Stomach smooth muscle (tissue), 2 donors: ENCODE measurements at regions not wholly inside any gene's neighbourhood (a gene's known extent, or its start where the extent isn't known, plus 50 kb on each side); places are given as distances from the start of the nearest gene placed in this dataset.

ENCODE experiments used
- H3K27ac ChIP-seq: one replicate; pipeline ENCODE4 v1.7.0; 2013; ENCODE audit warnings: mild to moderate bottlenecking, low read length, inconsistent platforms
- H3K27me3 ChIP-seq, 2 donors: one replicate each; pipeline ENCODE4 v1.7.0; 2013; ENCODE audit warnings: low read length in 2 of 2; ENCODE audit not compliant: insufficient read depth in 2 of 2, control insufficient read depth in 1 of 2
- H3K36me3 ChIP-seq, 2 donors: one replicate each; pipeline ENCODE4 v1.7.0; 2013; ENCODE audit warnings: low read length in 2 of 2; ENCODE audit not compliant: control insufficient read depth in 2 of 2, insufficient read depth in 2 of 2
- H3K4me1 ChIP-seq: one replicate; pipeline ENCODE4 v1.7.0; 2013; ENCODE audit warnings: low read length; ENCODE audit not compliant: control insufficient read depth, insufficient read depth
- H3K4me3 ChIP-seq, 2 donors: one replicate each; pipeline ENCODE4 v1.7.0; 2013; ENCODE audit warnings: low read length in 2 of 2
- H3K9ac ChIP-seq, 2 donors: one replicate each; pipeline ENCODE4 v1.7.0; 2013; ENCODE audit warnings: low read length in 2 of 2, mild to moderate bottlenecking in 1 of 2
- H3K9me3 ChIP-seq, 2 donors: one replicate each; pipeline ENCODE4 v1.7.0; 2013; ENCODE audit warnings: low read length in 2 of 2; ENCODE audit not compliant: control insufficient read depth in 2 of 2
- donor health status: healthy.
- donor health status: Pancreatic carcinoma.

DNA sequence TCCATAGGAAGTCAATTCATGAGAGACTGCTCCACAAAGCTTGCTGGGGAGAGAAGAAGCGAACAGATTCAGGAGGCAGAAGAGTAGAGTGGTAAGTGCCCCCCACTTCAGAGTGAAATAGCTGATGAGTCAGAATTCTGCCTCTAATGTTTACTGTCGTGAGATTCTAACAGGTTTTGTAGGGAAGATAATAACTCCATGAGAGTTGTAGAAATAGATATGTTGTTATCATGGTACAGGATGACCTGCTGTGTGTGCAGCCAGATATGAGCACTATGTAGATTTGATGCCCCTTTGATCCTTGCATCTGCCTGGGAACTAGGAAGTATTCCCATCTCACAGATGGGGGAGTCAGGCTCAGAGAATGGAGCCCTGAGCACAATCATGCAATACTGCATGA is 502.4 kb upstream of the CDH11 start:
- Histone ChIP-seq H3K4me3 (no peak overlapping the region), H3K36me3 (no peaks in the 10 kb centered on the region), H3K9me3 (peaks cover 0 to 3% of the 10 kb centered on the region in 2 donors), H3K27ac (no peak overlapping the region), H3K27me3 (peaks cover 0 to 5% of the 10 kb centered on the region in 2 donors), H3K9ac (no peak overlapping the region), H3K4me1 (no peaks in the 10 kb centered on the region)

DNA sequence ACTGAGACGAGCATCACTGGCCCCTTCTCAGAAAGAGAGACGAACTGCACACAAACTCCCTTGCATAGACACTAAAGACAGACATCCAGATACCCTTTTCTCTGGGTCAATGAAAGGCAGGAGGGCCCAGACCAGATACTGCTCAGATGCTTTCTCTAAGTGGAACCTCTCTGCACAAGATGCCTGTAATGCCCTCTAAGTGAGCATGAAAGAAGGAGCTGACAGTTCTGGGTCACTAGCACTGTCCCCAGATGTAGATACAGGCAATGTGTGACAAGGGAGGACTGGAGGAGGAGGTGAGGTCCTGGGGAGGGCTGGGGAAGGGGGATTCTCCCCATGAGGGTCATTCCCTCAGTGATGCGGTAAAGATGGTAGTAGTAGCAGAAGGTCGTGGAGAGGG is 501.0 kb upstream of the CDH11 start:
- Histone ChIP-seq H3K9me3 (peaks cover 0 to 3% of the 10 kb centered on the region in 2 donors), H3K27ac (no peak overlapping the region), H3K36me3 (no peaks in the 10 kb centered on the region), H3K4me3 (no peak overlapping the region), H3K27me3 (peaks cover 0 to 5% of the 10 kb centered on the region in 2 donors), H3K9ac (no peak overlapping the region), H3K4me1 (no peaks in the 10 kb centered on the region)

DNA sequence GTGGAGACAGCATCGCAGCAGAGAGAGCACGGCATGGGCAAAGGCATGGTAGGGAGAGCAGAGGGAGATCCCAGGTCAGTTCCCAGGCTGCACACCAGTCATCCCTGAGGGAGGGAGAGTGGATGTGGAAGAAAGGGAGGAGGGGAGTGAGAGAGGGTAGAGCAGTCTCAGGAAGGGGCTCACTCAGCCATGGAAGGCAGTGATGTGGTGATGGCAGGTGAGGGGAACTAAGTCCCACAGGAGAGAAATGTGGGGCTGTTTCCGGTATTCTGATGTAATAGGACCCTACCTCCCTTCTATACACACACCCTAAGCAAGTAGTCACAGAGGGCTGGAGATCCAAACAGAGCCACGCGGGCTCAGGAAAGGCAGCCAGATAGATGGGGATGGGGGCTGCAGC is 500.3 kb upstream of the CDH11 start:
- H3K9ac ChIP-seq = no peak overlapping the region

DNA sequence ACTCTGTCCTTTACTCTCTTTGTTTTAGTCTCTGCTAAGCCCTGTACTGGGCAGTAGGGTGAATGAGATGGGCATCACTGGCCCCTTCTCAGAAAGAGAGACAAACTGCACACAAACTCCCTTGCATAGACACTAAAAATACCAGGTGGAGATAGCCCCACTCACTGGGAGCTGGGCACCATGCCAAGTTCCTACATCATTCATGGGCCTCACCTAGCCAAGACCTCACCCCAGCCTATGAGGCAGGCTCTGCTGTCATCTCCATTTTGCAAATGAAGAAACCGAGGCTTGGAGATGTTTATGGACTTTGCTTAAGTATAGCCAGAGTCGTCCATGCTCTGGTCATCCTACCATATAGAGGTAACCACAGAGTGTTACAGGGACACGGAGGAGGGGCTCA is 499.8 kb upstream of the CDH11 start:
- Histone ChIP-seq H3K27ac (no peak overlapping the region), H3K4me1 (no peaks in the 10 kb centered on the region), H3K36me3 (no peaks in the 10 kb centered on the region), H3K4me3 (no peak overlapping the region), H3K9ac (no peak overlapping the region), H3K27me3 (peaks cover 0 to 5% of the 10 kb centered on the region in 2 donors), H3K9me3 (peaks cover 0 to 3% of the 10 kb centered on the region in 2 donors)

More for the DNA sequence above, 500.3 kb upstream of the CDH11 start:
- Histone ChIP-seq H3K36me3 (no peaks in the 10 kb centered on the region), H3K9me3 (peaks cover 0 to 3% of the 10 kb centered on the region in 2 donors), H3K27ac (no peak overlapping the region), H3K27me3 (peaks cover 0 to 5% of the 10 kb centered on the region in 2 donors), H3K4me1 (no peaks in the 10 kb centered on the region), H3K4me3 (no peak overlapping the region)

DNA sequence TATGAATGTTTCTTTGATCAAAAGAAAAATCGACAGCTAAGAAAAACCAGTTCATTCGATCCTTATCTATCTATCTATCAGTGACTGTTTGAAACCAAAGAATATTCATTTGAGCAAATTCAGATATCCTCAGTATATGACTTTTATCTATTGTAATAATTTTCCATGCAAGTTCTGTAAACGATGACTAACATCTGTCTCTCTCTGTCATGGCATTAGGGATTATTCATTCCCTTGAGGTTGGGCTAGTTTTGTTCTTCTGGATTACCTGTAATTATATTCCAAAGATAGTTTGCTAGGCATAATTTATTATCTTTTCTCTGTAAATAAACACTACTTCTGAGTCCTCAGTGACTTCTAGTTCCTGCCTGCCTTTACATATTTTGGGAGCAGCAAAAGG is 497.7 kb upstream of the CDH11 start:
- H3K36me3 ChIP-seq = no peaks in the 10 kb centered on the region
- no peak overlapping the region for H3K9ac ChIP-seq
- H3K27ac ChIP-seq = no peak overlapping the region
- H3K27me3 ChIP-seq = peaks cover 0 to 3% of the 10 kb centered on the region in 2 donors
- no peaks in the 10 kb centered on the region for H3K4me1 ChIP-seq
- no peak overlapping the region for H3K4me3 ChIP-seq
- H3K9me3 ChIP-seq = no peaks in the 10 kb centered on the region

DNA sequence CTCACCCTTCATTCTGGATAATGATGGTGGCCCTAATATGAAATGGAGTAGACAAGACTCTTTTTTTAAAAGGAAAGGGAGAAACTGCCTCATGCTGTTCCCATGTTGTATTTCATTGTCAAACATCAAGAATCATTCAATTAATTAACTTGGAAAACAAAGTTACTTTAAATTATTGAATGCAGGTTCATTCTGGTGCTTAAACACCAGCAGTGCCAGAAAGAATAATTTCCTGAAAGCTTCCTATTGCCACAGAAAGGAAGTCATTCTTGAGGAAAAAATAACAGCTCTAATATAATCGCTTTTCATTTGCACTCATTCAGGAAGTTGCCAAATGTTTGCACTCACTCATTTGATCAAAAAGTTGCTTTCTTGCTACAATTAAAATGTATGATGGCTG is 497.1 kb upstream of the CDH11 start:
- H3K36me3 ChIP-seq = no peaks in the 10 kb centered on the region
- no peaks in the 10 kb centered on the region for H3K4me1 ChIP-seq
- no peaks in the 10 kb centered on the region for H3K9me3 ChIP-seq
- H3K27me3 ChIP-seq = peaks cover 0 to 3% of the 10 kb centered on the region in 2 donors
- H3K4me3 ChIP-seq = no peak overlapping the region
- H3K27ac ChIP-seq = no peak overlapping the region
- H3K9ac ChIP-seq = no peak overlapping the region

DNA sequence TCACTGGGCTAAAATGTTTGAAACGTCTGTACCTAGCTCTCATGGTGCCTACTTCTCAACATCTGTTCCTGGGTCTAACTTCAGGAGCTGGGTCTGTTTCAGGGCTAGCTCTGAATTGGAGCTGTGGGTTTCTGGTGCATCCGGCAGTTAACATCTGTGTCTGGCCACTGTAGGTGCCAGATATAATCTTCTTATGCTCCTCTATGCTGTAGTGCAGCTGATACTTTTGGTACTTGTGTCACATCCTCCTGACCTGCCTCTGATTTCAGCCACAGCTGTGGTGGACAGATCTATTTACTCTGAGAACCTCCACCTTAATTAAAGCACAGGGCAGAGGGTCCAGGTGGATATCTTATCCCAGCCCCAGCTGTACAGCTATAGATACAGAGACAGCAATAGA is 496.5 kb upstream of the CDH11 start:
- no peak overlapping the region for H3K4me3 ChIP-seq
- H3K27ac ChIP-seq = no peak overlapping the region
- H3K9me3 ChIP-seq = no peaks in the 10 kb centered on the region

DNA sequence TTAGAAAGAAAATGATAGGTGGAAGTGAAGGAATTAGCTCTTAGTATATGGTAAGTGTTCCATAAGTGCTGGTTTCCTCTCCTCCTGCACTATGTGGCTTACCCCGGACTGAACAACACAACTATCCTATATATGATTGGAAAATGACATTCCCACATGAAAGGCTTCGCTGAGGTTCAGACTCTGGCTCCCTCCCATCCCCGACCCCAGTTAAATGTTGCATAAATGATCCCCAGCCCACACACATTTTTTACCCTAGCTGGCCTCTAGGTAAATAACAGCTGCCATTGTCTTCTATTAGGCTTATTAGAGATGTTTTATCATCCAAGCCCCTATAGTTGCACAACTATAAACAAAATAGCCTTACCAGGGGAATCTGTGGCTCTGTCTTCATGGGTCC is 495.6 kb upstream of the CDH11 start:
- H3K36me3 ChIP-seq = no peaks in the 10 kb centered on the region
- no peaks in the 10 kb centered on the region for H3K9me3 ChIP-seq
- no peak overlapping the region for H3K27ac ChIP-seq
- no peaks in the 10 kb centered on the region for H3K4me1 ChIP-seq
- H3K9ac ChIP-seq = no peak overlapping the region
- no peaks in the 10 kb centered on the region for H3K27me3 ChIP-seq
- H3K4me3 ChIP-seq = no peak overlapping the region

More for the DNA sequence above, 496.5 kb upstream of the CDH11 start:
- no peaks in the 10 kb centered on the region for H3K4me1 ChIP-seq
- H3K27me3 ChIP-seq = peaks cover 0 to 3% of the 10 kb centered on the region in 2 donors
- no peaks in the 10 kb centered on the region for H3K36me3 ChIP-seq
- H3K9ac ChIP-seq = no peak overlapping the region

DNA sequence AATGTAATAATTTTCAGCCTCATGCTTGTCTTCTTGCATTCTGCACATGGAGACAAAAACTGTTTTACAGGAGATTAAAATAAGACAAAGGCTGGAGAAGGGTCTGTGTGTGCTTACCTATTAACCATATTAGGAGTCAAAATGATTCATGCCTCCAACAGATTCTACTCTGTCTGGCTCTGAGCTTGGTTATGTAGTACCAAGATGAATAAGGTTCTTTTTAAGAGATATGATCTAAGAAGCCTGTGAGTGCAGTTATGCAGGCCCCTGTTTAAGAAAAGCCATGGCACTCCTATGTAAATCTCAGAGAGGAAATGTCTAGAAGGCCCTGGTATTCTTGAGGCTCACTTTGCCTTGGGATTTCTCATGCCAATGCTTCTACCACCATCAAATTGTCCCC is 486.6 kb upstream of the CDH11 start:
- H3K27ac ChIP-seq = no peak overlapping the region
- no peaks in the 10 kb centered on the region for H3K4me1 ChIP-seq
- H3K27me3 ChIP-seq = no peaks in the 10 kb centered on the region
- no peaks in the 10 kb centered on the region for H3K9me3 ChIP-seq
- H3K36me3 ChIP-seq = no peaks in the 10 kb centered on the region
- H3K4me3 ChIP-seq = no peak overlapping the region
- no peak overlapping the region for H3K9ac ChIP-seq

DNA sequence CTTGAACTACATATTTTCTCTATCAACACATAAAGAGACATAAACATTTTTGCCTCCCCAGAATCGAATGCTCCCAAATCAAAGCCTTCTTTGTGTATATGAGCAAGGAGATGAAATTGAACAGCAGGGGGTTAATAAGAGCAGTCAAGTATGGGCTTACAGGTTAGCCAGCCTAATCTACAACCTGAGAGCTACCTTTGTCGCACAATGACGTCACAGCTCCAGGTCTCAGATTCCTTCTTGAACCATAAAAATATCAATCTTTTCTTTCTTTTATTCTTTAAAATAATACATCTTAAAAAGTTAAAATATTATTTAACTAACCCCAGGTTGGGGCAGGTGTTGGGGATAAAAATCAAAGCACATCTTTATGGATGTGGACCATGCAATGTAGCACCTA is 482.9 kb upstream of the CDH11 start:
- H3K4me1 ChIP-seq = no peaks in the 10 kb centered on the region
- peaks cover 0 to 4% of the 10 kb centered on the region in 2 donors for H3K9me3 ChIP-seq
- H3K4me3 ChIP-seq = no peak overlapping the region
- H3K36me3 ChIP-seq = no peaks in the 10 kb centered on the region
- no peak overlapping the region for H3K9ac ChIP-seq
- H3K27me3 ChIP-seq = no peaks in the 10 kb centered on the region
- no peak overlapping the region for H3K27ac ChIP-seq

DNA sequence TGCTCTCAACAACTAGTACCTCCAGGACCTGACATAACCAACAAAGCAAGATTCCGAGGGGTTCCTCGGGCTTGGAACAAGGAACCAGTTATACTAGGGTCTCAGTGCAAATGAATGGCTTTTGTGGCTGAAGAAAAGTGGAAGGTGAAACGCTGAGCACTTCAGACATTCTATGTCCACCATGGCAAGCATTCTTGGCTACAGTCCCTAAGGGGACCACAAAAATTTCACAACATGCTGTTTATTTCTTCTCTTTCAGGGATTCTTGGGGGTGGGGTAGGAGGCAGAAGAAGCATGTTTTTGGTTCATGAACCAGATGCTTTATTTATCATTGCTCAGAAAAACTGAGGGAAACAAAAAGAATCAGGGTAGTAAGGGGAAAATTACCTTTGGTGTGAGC is 479.9 kb upstream of the CDH11 start:
- no peaks in the 10 kb centered on the region for H3K36me3 ChIP-seq
- no peak overlapping the region for H3K9ac ChIP-seq
- peaks cover 0 to 4% of the 10 kb centered on the region in 2 donors for H3K9me3 ChIP-seq
- H3K27ac ChIP-seq = no peak overlapping the region
- H3K4me1 ChIP-seq = no peaks in the 10 kb centered on the region
- H3K27me3 ChIP-seq = no peaks in the 10 kb centered on the region
- no peak overlapping the region for H3K4me3 ChIP-seq
